ENCODE measurements at regions not wholly inside any gene's neighbourhood (a gene's known extent, or its start where the extent isn't known, plus 50 kb on each side); places are given as distances from the start of the nearest gene placed in this dataset.

- no peak for TF ChIP-seq CTCF (IDR thresholded peaks at IDR 0.05; ENCODE audit: low read depth, low read length)
- no peak for DNase-seq (ENCODE audit: low read depth, low spot score)
- POLR2A ChIA-PET = no interaction called here
- no peak overlapping the region for H3K27ac ChIP-seq (ENCODE audit: low read depth, low read length)
- H3K27me3 ChIP-seq (ENCODE audit: control insufficient read depth, insufficient read depth, low read length) = no peaks in the 10 kb centered on the region
- H3K4me3 ChIP-seq (ENCODE audit: low read depth, low read length) = no peak overlapping the region
- CTCF ChIA-PET = no interaction called here
- H3K9me3 ChIP-seq (ENCODE audit: control insufficient read depth, insufficient read depth, low read length) = no peaks in the 10 kb centered on the region
Observed at GRCh38 chr2:184297085-184297484, 301.2 kb upstream of the ZNF804A start.

DNA sequence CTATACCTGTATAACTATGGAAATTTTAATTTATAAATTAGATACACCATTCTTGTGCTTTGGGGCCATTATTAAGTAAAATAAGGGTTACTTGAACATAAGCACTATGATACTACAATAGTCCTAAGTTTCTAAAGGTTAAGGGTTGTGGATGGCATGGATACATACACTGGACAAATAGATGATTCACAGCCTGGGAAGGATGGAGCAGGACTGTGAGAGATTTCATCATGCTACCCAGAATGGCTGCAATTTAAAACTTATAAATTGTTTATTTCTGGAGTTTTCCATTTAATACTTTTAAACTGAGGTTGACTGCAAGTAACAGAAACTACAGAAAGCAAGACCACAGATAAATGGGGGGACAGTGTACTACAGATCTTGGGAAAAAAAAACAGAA lies 295.8 kb upstream of the ZNF804A start:
- CTCF ChIA-PET = no interaction called here
- no peak for DNase-seq (ENCODE audit: low read depth, low spot score)

GRCh38 chr2:184304006-184304405 lies 294.3 kb upstream of the ZNF804A start:
- ChIA-PET CTCF (no interaction called here), POLR2A (no interaction called here)
- no peaks in the 10 kb centered on the region for H3K9me3 ChIP-seq (ENCODE audit: control insufficient read depth, insufficient read depth, low read length)
- no peaks in the 10 kb centered on the region for H3K27me3 ChIP-seq (ENCODE audit: control insufficient read depth, insufficient read depth, low read length)
- no peak overlapping the region for H3K27ac ChIP-seq (ENCODE audit: low read depth, low read length)
- DNase-seq (ENCODE audit: low read depth, low spot score) = no peak
- no peak for TF ChIP-seq CTCF (IDR thresholded peaks at IDR 0.05; ENCODE audit: low read depth, low read length)
- no peak overlapping the region for H3K4me3 ChIP-seq (ENCODE audit: low read depth, low read length)

More for the DNA sequence above, 295.8 kb upstream of the ZNF804A start:
- TF ChIP-seq CTCF (IDR thresholded peaks at IDR 0.05; ENCODE audit: low read depth, low read length) = no peak
- Histone ChIP-seq H3K27me3 (ENCODE audit: control insufficient read depth, insufficient read depth, low read length) (no peaks in the 10 kb centered on the region), H3K4me3 (ENCODE audit: low read depth, low read length) (no peak overlapping the region), H3K9me3 (ENCODE audit: control insufficient read depth, insufficient read depth, low read length) (no peaks in the 10 kb centered on the region), H3K27ac (ENCODE audit: low read depth, low read length) (no peak overlapping the region)
- POLR2A ChIA-PET = no interaction called here

DNA sequence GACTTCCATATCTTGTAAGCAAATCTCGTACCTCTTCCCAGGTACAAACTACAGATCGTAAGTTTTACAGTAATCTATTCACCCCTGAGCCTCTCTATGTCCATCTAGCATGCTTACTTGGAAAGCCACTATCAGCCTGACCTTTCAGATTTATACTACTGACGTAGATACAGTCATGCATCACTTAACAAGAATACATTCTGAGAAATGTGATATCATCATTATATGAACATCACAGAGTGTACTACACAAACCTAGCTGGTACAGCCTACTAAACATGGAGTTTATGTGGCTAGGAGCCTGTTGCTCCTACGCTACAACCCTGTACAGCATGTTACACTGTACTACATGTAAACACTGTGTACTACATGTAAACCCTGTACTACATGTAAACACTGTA lies 293.2 kb upstream of the ZNF804A start:
- Histone ChIP-seq H3K27me3 (ENCODE audit: control insufficient read depth, insufficient read depth, low read length) (no peaks in the 10 kb centered on the region), H3K27ac (ENCODE audit: low read depth, low read length) (no peak overlapping the region), H3K9me3 (ENCODE audit: control insufficient read depth, insufficient read depth, low read length) (no peaks in the 10 kb centered on the region), H3K4me3 (ENCODE audit: low read depth, low read length) (no peak overlapping the region)
- ChIA-PET POLR2A (no interaction called here), CTCF (no interaction called here)
- DNase-seq (ENCODE audit: low read depth, low spot score) = no peak
- TF ChIP-seq CTCF (IDR thresholded peaks at IDR 0.05; ENCODE audit: low read depth, low read length) = no peak

- no peaks in the 10 kb centered on the region for H3K27me3 ChIP-seq (ENCODE audit: control insufficient read depth, insufficient read depth, low read length)
- no peaks in the 10 kb centered on the region for H3K9me3 ChIP-seq (ENCODE audit: control insufficient read depth, insufficient read depth, low read length)
- TF ChIP-seq CTCF (IDR thresholded peaks at IDR 0.05; ENCODE audit: low read depth, low read length) = no peak
- H3K27ac ChIP-seq (ENCODE audit: low read depth, low read length) = no peak overlapping the region
- ChIA-PET POLR2A (no interaction called here), CTCF (no interaction called here)
- no peak overlapping the region for H3K4me3 ChIP-seq (ENCODE audit: low read depth, low read length)
- DNase-seq (ENCODE audit: low read depth, low spot score) = no peak
Observed at GRCh38 chr2:184308706-184309105, 289.6 kb upstream of the ZNF804A start.
